IMR-90 (cell line): ENCODE measurements at regions not wholly inside any gene's neighbourhood (a gene's known extent, or its start where the extent isn't known, plus 50 kb on each side); places are given as distances from the start of the nearest gene placed in this dataset.

Experiments
- ATAC-seq: fragments of 200-7000 bp; cut with Tn5 transposase; 2 replicates; pipeline ENCODE4 v1.9.1; 2020; ENCODE audit warnings: low read depth, mild to moderate bottlenecking, moderate library complexity
- BruUV-seq: library from RNA; stranded (reverse); fragments of 400-500 nt; replicated peaks from 2 replicates; lab custom pipeline; 2021; lab: Mats Ljungman, UMichigan
- CTCF ChIA-PET: fragments of 300-600 bp; formaldehyde crosslinking; extraction: SDS; loops from one replicate; lab custom pipeline; 2021; ENCODE audit warnings: antibody characterized with exemption; lab: Yijun Ruan, JAX
- POLR2A ChIA-PET: fragments of 300-600 bp; sonication (Branson Sonifier 250); formaldehyde crosslinking; loops from one replicate; lab custom pipeline; 2022; ENCODE audit warnings: antibody characterized with exemption; ENCODE audit not compliant: unreplicated experiment; lab: Charles Lee
- DNase-seq: peaks from one replicate; pipeline ENCODE4 v3.0.0; 2013
- H2AFZ ChIP-seq: replicated peaks from 2 replicates; pipeline ENCODE3; 2013; ENCODE audit warnings: low read length, mild to moderate bottlenecking; ENCODE audit not compliant: poor library complexity
- H2AK5ac ChIP-seq: 2 replicates; pipeline ENCODE4 v1.6.1; 2013; ENCODE audit warnings: low read depth, low read length, inconsistent platforms
- H2AK9ac ChIP-seq: replicated peaks from 2 replicates; pipeline ENCODE3; 2013; ENCODE audit warnings: mild to moderate bottlenecking, low read depth, low read length, moderate library complexity; ENCODE audit not compliant: poor library complexity
- H2BK120ac ChIP-seq: 2 replicates; pipeline ENCODE4 v1.6.1; 2013; ENCODE audit warnings: low read depth, low read length, inconsistent platforms
- H2BK15ac ChIP-seq: 3 replicates; pipeline ENCODE4 v1.6.1; 2013; ENCODE audit warnings: low read depth, low read length, inconsistent platforms
- H2BK20ac ChIP-seq: 2 replicates; pipeline ENCODE4 v1.6.1; 2013; ENCODE audit warnings: low read depth, mild to moderate bottlenecking, inconsistent platforms, low read length, moderate library complexity
- H2BK5ac ChIP-seq: 2 replicates; pipeline ENCODE4 v1.6.1; 2013; ENCODE audit warnings: mild to moderate bottlenecking, low read depth, low read length, inconsistent platforms; ENCODE audit not compliant: poor library complexity, severe bottlenecking
- H3K14ac ChIP-seq: replicated peaks from 2 replicates; pipeline ENCODE4 v1.6.1; 2013; ENCODE audit warnings: low read depth, low read length, inconsistent platforms
- H3K18ac ChIP-seq: 2 replicates; pipeline ENCODE4 v1.6.1; 2013; ENCODE audit warnings: low read depth, low read length, control low read depth
- H3K23ac ChIP-seq: 2 replicates; pipeline ENCODE4 v1.6.1; 2013; ENCODE audit warnings: low read depth, low read length, inconsistent platforms
- H3K27ac ChIP-seq: 2 replicates; pipeline ENCODE4 v1.5.1; 2013; ENCODE audit warnings: mild to moderate bottlenecking, control low read depth, low read length; ENCODE audit not compliant: insufficient read depth
- H3K27me3 ChIP-seq: 2 replicates; pipeline ENCODE4 v1.6.1; 2013; ENCODE audit warnings: low read length; ENCODE audit not compliant: control insufficient read depth, insufficient read depth
- H3K36me3 ChIP-seq: 2 replicates; pipeline ENCODE4 v1.6.1; 2013; ENCODE audit warnings: low read length, mixed read lengths; ENCODE audit not compliant: control insufficient read depth, insufficient read depth
- H3K4ac ChIP-seq: 2 replicates; pipeline ENCODE4 v1.6.1; 2013; ENCODE audit warnings: low read depth, low read length, inconsistent platforms
- H3K4me1 ChIP-seq: 2 replicates; pipeline ENCODE4 v1.6.1; 2013; ENCODE audit warnings: low read length, mixed read lengths; ENCODE audit not compliant: control insufficient read depth, insufficient read depth
- H3K4me2 ChIP-seq: 2 replicates; pipeline ENCODE4 v1.6.1; 2013; ENCODE audit warnings: low read depth, mild to moderate bottlenecking, control low read depth, low read length, moderate library complexity
- H3K4me3 ChIP-seq: 2 replicates; pipeline ENCODE4 v1.5.1; 2013; ENCODE audit warnings: low read depth, mild to moderate bottlenecking, control low read depth, low read length, moderate library complexity; ENCODE audit not compliant: insufficient read depth
- H3K56ac ChIP-seq: 2 replicates; pipeline ENCODE4 v1.6.1; 2013; ENCODE audit warnings: low read length, inconsistent platforms; ENCODE audit not compliant: insufficient read depth; ENCODE audit errors: extremely low read depth
- H3K79me1 ChIP-seq, 2 experiments: 2 replicates each; pipeline ENCODE4 v1.6.1; 2013; ENCODE audit warnings: low read length in 2 of 2, inconsistent platforms in 1 of 2, low read depth in 1 of 2
- H3K9ac ChIP-seq: 2 replicates; pipeline ENCODE4 v1.6.1; 2013; ENCODE audit warnings: low read depth, low read length, control low read depth
- H3K9me1 ChIP-seq: 2 replicates; pipeline ENCODE4 v1.6.1; 2013; ENCODE audit warnings: low read length, inconsistent platforms; ENCODE audit not compliant: insufficient read depth
- H3K9me3 ChIP-seq: 2 replicates; pipeline ENCODE4 v1.6.1; 2013; ENCODE audit warnings: low read length; ENCODE audit not compliant: control insufficient read depth, insufficient read depth
- H4K20me1 ChIP-seq: 2 replicates; pipeline ENCODE4 v1.6.1; 2013; ENCODE audit warnings: low read length, inconsistent platforms; ENCODE audit not compliant: insufficient read depth
- H4K5ac ChIP-seq: 2 replicates; pipeline ENCODE4 v1.6.1; 2013; ENCODE audit warnings: mild to moderate bottlenecking, low read depth, low read length, control low read depth
- H4K8ac ChIP-seq, 2 experiments: 2 replicates each; pipeline ENCODE4 v1.6.1; 2013; ENCODE audit warnings: low read depth in 2 of 2, low read length in 2 of 2, control low read depth in 1 of 2, inconsistent platforms in 1 of 2
- H4K91ac ChIP-seq: 2 replicates; pipeline ENCODE4 v1.6.1; 2013; ENCODE audit warnings: low read depth, low read length, inconsistent platforms; ENCODE audit not compliant: insufficient read depth
- BHLHE40 ChIP-seq: fragments of 150-350 bp; IDR thresholded peaks from 2 replicates; pipeline ENCODE4 v1.6.1; 2016; ENCODE audit warnings: mild to moderate bottlenecking, low read depth, low read length
- CHD1 ChIP-seq: IDR thresholded peaks from 2 replicates; pipeline ENCODE4 v1.6.1; 2012; ENCODE audit warnings: low read depth, low read length, improper control_type of control experiment
- FOS ChIP-seq: fragments of 150-350 bp; IDR thresholded peaks from 2 replicates; pipeline ENCODE4 v1.6.1; 2016; ENCODE audit warnings: low read depth, low read length
- RAD21 ChIP-seq: IDR thresholded peaks from 2 replicates; pipeline ENCODE4 v1.6.1; 2012; ENCODE audit warnings: low read length, improper control_type of control experiment
- RCOR1 ChIP-seq: IDR thresholded peaks from 2 replicates; pipeline ENCODE4 v1.6.1; 2012; ENCODE audit warnings: mild to moderate bottlenecking, low read length, improper control_type of control experiment; ENCODE audit not compliant: insufficient replicate concordance
- SMC3 ChIP-seq: fragments of 150-350 bp; IDR thresholded peaks from 2 replicates; pipeline ENCODE4 v1.6.1; 2016; ENCODE audit warnings: low read depth, mild to moderate bottlenecking, antibody characterized with exemption, low read length, moderate library complexity
- WGBS, 2 experiments: methylation state at CpG; one replicate each; pipeline versions ENCODE4 v1.1.5 to v1.1.7; 2013; ENCODE audit warnings: missing lambda C conversion rate in 2 of 2; ENCODE audit not compliant: insufficient read length in 1 of 2; ENCODE audit errors: extremely low coverage in 2 of 2; 5-methylcytosine and 5-hydroxymethylcytosine counted together
- dilution Hi-C: fragments of 300-500 bp; cut with HindIII; formaldehyde crosslinking; loops from one replicate; pipeline ENCODE4 v1.14.3; 2018; ENCODE audit warnings: low sequenced_read_pairs; ENCODE audit not compliant: unreplicated experiment
- in situ Hi-C: fragments of 300-500 bp; cut with MboI; formaldehyde crosslinking; loops from 3 replicates; pipeline ENCODE4 v1.14.3; 2019; ENCODE audit warnings: low sequenced_read_pairs, inconsistent platforms, mixed read lengths
- intact Hi-C: fragments of 100-400 bp; cut with micrococcal nuclease; formaldehyde crosslinking; loops from 2 replicates; pipeline ENCODE4 v1.10.0; 2022

GRCh38 chr5:29296548-29296947 lies 1896.9 kb upstream of the CDH6 start:
- WGBS, 2 experiments: no CpG with 5 or more reads among the region's 21 CpGs
- POLR2A ChIA-PET: no interaction called here
- TF ChIP-seq BHLHE40 (no peak), RCOR1 (no peak), CHD1 (no peak), SMC3 (no peak), RAD21 (no peak), FOS (no peak)
- H3K18ac ChIP-seq: no peak overlapping the region
- H4K91ac ChIP-seq: no peak overlapping the region
- H4K5ac ChIP-seq: no peak overlapping the region
- no peak overlapping the region for H2BK5ac ChIP-seq
- H2BK120ac ChIP-seq: no peak overlapping the region
- no TSS peak for BruUV-seq
- H3K4me3 ChIP-seq: no peak overlapping the region
- no peak for ATAC-seq
- no peak overlapping the region for H3K4me2 ChIP-seq
- H2AK9ac ChIP-seq: no peak overlapping the region
- no peak overlapping the region for H2AK5ac ChIP-seq
- H3K14ac ChIP-seq: no peak overlapping the region
- no peaks in the 10 kb centered on the region for H3K27me3 ChIP-seq
- no peaks in the 10 kb centered on the region for H3K4me1 ChIP-seq
- intact Hi-C loops (no loop called here), in situ Hi-C loops (no loop called here), dilution Hi-C loops (no loop called here)
- H3K27ac ChIP-seq: no peak overlapping the region
- H4K20me1 ChIP-seq: no peaks in the 10 kb centered on the region
- no peak overlapping the region for H2BK15ac ChIP-seq
- H4K8ac ChIP-seq: no peak overlapping the region
- H3K9me1 ChIP-seq: no peaks in the 10 kb centered on the region
- DNase-seq: no peak
- no peak overlapping the region for H3K23ac ChIP-seq
- no peak overlapping the region for H2BK20ac ChIP-seq
- H3K36me3 ChIP-seq: no peaks in the 10 kb centered on the region
- H3K4ac ChIP-seq: no peak overlapping the region
- no peak overlapping the region for H2AFZ ChIP-seq
- no peaks in the 10 kb centered on the region for H3K79me1 ChIP-seq
- H3K56ac ChIP-seq: no peak overlapping the region
- peaks cover 5% of the 10 kb centered on the region for H3K9me3 ChIP-seq
- CTCF ChIA-PET: no interaction called here
- H3K9ac ChIP-seq: no peak overlapping the region
